ENCODE measurements at regions not wholly inside any gene's neighbourhood (a gene's known extent, or its start where the extent isn't known, plus 50 kb on each side); places are given as distances from the start of the nearest gene placed in this dataset.

GRCh38 chr1:13878021-13878420 lies 178.0 kb downstream of the PRDM2 start:
- DNase-seq (ENCODE audit: low read depth in 2 of 2), result no peak

GRCh38 chr1:13878451-13878850 lies 178.5 kb downstream of the PRDM2 start:
- no peak for DNase-seq (ENCODE audit: low read depth in 2 of 2)

GRCh38 chr1:13881385-13882088 lies 181.5 kb downstream of the PRDM2 start:
- no peak for DNase-seq (ENCODE audit: low read depth in 2 of 2)

GRCh38 chr1:13888351-13888986 lies 188.5 kb downstream of the PRDM2 start:
- no peak for DNase-seq (ENCODE audit: low read depth in 2 of 2)

GRCh38 chr1:13889495-13889894 lies 189.5 kb downstream of the PRDM2 start:
- DNase-seq (ENCODE audit: low read depth in 2 of 2), result no peak

GRCh38 chr1:13890766-13891165 lies 190.8 kb downstream of the PRDM2 start:
- no peak for DNase-seq (ENCODE audit: low read depth in 2 of 2)

- no peak for DNase-seq (ENCODE audit: low read depth in 2 of 2)
Measured at GRCh38 chr1:13892198-13892597, 192.2 kb downstream of the PRDM2 start.

- no peak for DNase-seq (ENCODE audit: low read depth in 2 of 2)
Measured at GRCh38 chr1:13892671-13893325, 192.8 kb downstream of the PRDM2 start.

GRCh38 chr1:13893409-13893821 lies 193.4 kb downstream of the PRDM2 start:
- no peak for DNase-seq (ENCODE audit: low read depth in 2 of 2)

- DNase-seq (ENCODE audit: low read depth in 2 of 2), result no peak
Measured at GRCh38 chr1:13896932-13897331, 196.9 kb downstream of the PRDM2 start.

- no peak for DNase-seq (ENCODE audit: low read depth in 2 of 2)
Measured at GRCh38 chr1:13898406-13898805, 198.4 kb downstream of the PRDM2 start.

- DNase-seq (ENCODE audit: low read depth in 2 of 2), result no peak
Measured at GRCh38 chr1:13899856-13900255, 199.9 kb downstream of the PRDM2 start.

GRCh38 chr1:13900583-13900982 lies 200.6 kb downstream of the PRDM2 start:
- no peak for DNase-seq (ENCODE audit: low read depth in 2 of 2)

- DNase-seq (ENCODE audit: low read depth in 2 of 2), result no peak
Measured at GRCh38 chr1:13901039-13901438, 201.1 kb downstream of the PRDM2 start.

GRCh38 chr1:13901597-13901996 lies 201.6 kb downstream of the PRDM2 start:
- no peak for DNase-seq (ENCODE audit: low read depth in 2 of 2)

GRCh38 chr1:13908128-13908527 lies 208.1 kb downstream of the PRDM2 start:
- no peak for DNase-seq (ENCODE audit: low read depth in 2 of 2)

- DNase-seq (ENCODE audit: low read depth in 2 of 2), result no peak
Measured at GRCh38 chr1:13911697-13912619, 212.0 kb downstream of the PRDM2 start.

- DNase-seq (ENCODE audit: low read depth in 2 of 2), result no peak
Measured at GRCh38 chr1:13913396-13913795, 213.4 kb downstream of the PRDM2 start.

GRCh38 chr1:13916530-13916929 lies 216.5 kb downstream of the PRDM2 start:
- DNase-seq (ENCODE audit: low read depth in 2 of 2), result no peak

GRCh38 chr1:13917607-13918006 lies 217.6 kb downstream of the PRDM2 start:
- no peak for DNase-seq (ENCODE audit: low read depth in 2 of 2)

- DNase-seq (ENCODE audit: low read depth in 2 of 2), result no peak
Measured at GRCh38 chr1:13918862-13919261, 218.9 kb downstream of the PRDM2 start.

GRCh38 chr1:13921190-13921589 lies 221.2 kb downstream of the PRDM2 start:
- no peak for DNase-seq (ENCODE audit: low read depth in 2 of 2)
